ENCODE measurements at regions not wholly inside any gene's neighbourhood (a gene's known extent, or its start where the extent isn't known, plus 50 kb on each side); places are given as distances from the start of the nearest gene placed in this dataset.

DNA sequence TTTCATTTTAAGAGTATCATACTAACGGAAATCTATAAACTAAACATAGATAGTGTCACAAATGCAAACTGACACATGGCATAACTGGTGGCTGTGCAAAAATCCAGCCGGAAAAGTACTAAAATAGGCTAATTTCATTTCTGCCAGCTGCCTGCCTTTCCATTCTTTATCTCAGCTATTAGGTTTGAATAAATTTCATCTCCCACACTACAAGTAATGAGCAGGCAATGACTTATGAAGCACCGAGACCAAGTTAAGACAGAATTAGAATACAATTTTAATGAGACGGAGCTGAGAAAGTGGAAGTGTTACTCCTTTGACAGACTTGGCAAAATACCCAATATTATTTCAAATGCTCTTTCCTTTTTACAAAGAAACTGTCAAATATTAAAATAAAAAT is 258.8 kb upstream of the ZNF608 start:
- TF ChIP-seq, protein P1, sequence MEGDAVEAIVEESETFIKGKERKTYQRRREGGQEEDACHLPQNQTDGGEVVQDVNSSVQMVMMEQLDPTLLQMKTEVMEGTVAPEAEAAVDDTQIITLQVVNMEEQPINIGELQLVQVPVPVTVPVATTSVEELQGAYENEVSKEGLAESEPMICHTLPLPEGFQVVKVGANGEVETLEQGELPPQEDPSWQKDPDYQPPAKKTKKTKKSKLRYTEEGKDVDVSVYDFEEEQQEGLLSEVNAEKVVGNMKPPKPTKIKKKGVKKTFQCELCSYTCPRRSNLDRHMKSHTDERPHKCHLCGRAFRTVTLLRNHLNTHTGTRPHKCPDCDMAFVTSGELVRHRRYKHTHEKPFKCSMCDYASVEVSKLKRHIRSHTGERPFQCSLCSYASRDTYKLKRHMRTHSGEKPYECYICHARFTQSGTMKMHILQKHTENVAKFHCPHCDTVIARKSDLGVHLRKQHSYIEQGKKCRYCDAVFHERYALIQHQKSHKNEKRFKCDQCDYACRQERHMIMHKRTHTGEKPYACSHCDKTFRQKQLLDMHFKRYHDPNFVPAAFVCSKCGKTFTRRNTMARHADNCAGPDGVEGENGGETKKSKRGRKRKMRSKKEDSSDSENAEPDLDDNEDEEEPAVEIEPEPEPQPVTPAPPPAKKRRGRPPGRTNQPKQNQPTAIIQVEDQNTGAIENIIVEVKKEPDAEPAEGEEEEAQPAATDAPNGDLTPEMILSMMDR (IDR thresholded peaks at IDR 0.05): no peak
- no peak for TF ChIP-seq POLR2A (IDR thresholded peaks at IDR 0.05)

All from tibial nerve (tissue), 3 donors.